Loucy (cell line): ENCODE measurements at regions not wholly inside any gene's neighbourhood (a gene's known extent, or its start where the extent isn't known, plus 50 kb on each side); places are given as distances from the start of the nearest gene placed in this dataset.

ENCODE experiments used
- H2AFZ ChIP-seq: fragments of 200-600 bp; sonication (generic); 2 replicates; pipeline ENCODE4 v1.6.0; 2016; ENCODE audit warnings: antibody characterized with exemption, mild to moderate bottlenecking, low read length, moderate library complexity
- H3F3A ChIP-seq: fragments of 200-600 bp; 2 replicates; pipeline ENCODE4 v1.6.0; 2016; ENCODE audit warnings: antibody characterized with exemption, low read depth, mild to moderate bottlenecking
- H3K27me3 ChIP-seq: fragments of 200-600 bp; sonication (generic); 2 replicates; pipeline ENCODE4 v1.6.1; 2014; ENCODE audit warnings: low read length, mild to moderate bottlenecking; ENCODE audit not compliant: insufficient read depth, poor library complexity, severe bottlenecking
- H3K36me3 ChIP-seq: fragments of 200-600 bp; sonication (generic); 2 replicates; pipeline ENCODE4 v1.6.1; 2016; ENCODE audit warnings: low read length; ENCODE audit not compliant: insufficient read depth
- H3K4me1 ChIP-seq: fragments of 200-600 bp; sonication (generic); 2 replicates; pipeline ENCODE4 v1.5.1; 2014; ENCODE audit warnings: low read length, mild to moderate bottlenecking; ENCODE audit not compliant: insufficient read depth, poor library complexity, severe bottlenecking
- H3K4me2 ChIP-seq: fragments of 200-600 bp; sonication (generic); 2 replicates; pipeline ENCODE4 v1.6.0; 2014; ENCODE audit warnings: antibody characterized with exemption, low read length, low read depth, mild to moderate bottlenecking; ENCODE audit not compliant: poor library complexity, severe bottlenecking
- H3K4me3 ChIP-seq: fragments of 200-600 bp; sonication (generic); 2 replicates; pipeline ENCODE4 v1.5.1; 2014; ENCODE audit warnings: low read length, mild to moderate bottlenecking, mixed read lengths; ENCODE audit not compliant: poor library complexity, severe bottlenecking
- H3K79me2 ChIP-seq: fragments of 200-600 bp; sonication (generic); 2 replicates; pipeline ENCODE4 v1.6.1; 2014; ENCODE audit warnings: low read length; ENCODE audit not compliant: insufficient read depth
- H3K9ac ChIP-seq: fragments of 200-600 bp; sonication (generic); 2 replicates; pipeline ENCODE4 v1.6.0; 2014; ENCODE audit warnings: mild to moderate bottlenecking, low read depth, low read length, moderate library complexity; ENCODE audit not compliant: poor library complexity, severe bottlenecking
- H3K9me2 ChIP-seq: fragments of 200-600 bp; sonication (generic); replicated peaks from 2 replicates; pipeline ENCODE4 v1.6.1; 2016; ENCODE audit warnings: low read depth, low read length, mixed read lengths
- H3K9me3 ChIP-seq: fragments of 200-600 bp; sonication (generic); 2 replicates; pipeline ENCODE4 v1.6.1; 2014; ENCODE audit warnings: mild to moderate bottlenecking, antibody characterized with exemption, low read length, low read depth; ENCODE audit not compliant: insufficient read depth
- H4K20me1 ChIP-seq: fragments of 200-600 bp; sonication (generic); 2 replicates; pipeline ENCODE4 v1.6.0; 2014; ENCODE audit warnings: antibody characterized with exemption, low read length, mild to moderate bottlenecking; ENCODE audit not compliant: insufficient read depth, poor library complexity, severe bottlenecking
- CTCF ChIP-seq: fragments of 200-600 bp; sonication (generic); conservative IDR thresholded peaks from 2 replicates; pipeline ENCODE4 v1.5.1; 2014; ENCODE audit warnings: mild to moderate bottlenecking, antibody characterized with exemption, low read length
- EZH2phosphoT487 ChIP-seq: fragments of 200-600 bp; IDR thresholded peaks from 2 replicates; pipeline ENCODE4 v1.6.1; 2018; ENCODE audit warnings: antibody characterized with exemption, mild to moderate bottlenecking, moderate library complexity, borderline replicate concordance

GRCh38 chr10:10845185-10845584 lies 172.5 kb upstream of the CELF2 start:
- Histone ChIP-seq H3K4me2 (no peak overlapping the region), H3K27me3 (no peaks in the 10 kb centered on the region), H3K4me1 (no peaks in the 10 kb centered on the region), H4K20me1 (no peaks in the 10 kb centered on the region), H3K36me3 (no peaks in the 10 kb centered on the region), H2AFZ (no peak overlapping the region), H3F3A (no peaks in the 10 kb centered on the region), H3K9me2 (no peaks in the 10 kb centered on the region), H3K9ac (no peak overlapping the region), H3K79me2 (no peaks in the 10 kb centered on the region), H3K4me3 (no peak overlapping the region), H3K9me3 (no peaks in the 10 kb centered on the region; the same call in 1 of the 2 replicates)
- no peak for TF ChIP-seq CTCF
- no peak for TF ChIP-seq EZH2phosphoT487

DNA sequence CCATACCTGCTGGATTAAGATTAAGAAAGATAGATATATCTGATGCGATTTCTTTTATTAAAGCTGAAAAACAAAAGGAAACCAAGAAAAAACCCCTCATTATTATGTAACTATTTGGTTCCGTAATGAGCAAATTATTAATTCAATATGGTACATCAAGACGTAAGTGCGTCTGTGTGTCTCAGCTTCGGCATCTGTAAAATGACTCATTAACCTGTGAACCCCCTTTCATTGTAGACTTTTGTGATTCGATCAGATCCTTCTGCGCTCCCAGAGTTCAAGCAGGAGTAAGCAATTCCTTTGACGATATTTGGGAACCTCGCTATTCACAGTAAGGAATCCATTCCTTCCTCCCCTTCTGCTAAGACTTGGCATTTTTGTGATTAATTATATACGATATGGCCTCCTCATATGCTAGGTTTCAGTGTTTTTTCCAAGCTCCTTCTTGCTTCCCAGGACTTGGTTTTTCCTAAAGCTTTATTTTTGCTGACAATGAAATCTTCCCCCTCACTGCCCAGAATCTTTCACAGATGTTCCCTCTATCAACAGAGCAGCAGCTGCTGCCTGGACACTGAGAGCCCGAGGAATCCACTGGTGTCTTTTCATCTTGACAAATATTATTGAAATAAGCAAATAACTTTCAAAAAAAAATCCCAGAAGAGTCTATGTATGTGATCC lies 171.7 kb upstream of the CELF2 start:
- Histone ChIP-seq H3K4me3 (no peak overlapping the region), H3K9me3 (no peaks in the 10 kb centered on the region; the same call in 1 of the 2 replicates), H2AFZ (no peak overlapping the region), H3K4me1 (no peaks in the 10 kb centered on the region), H3K9ac (no peak overlapping the region), H3K36me3 (no peaks in the 10 kb centered on the region), H3K27me3 (no peaks in the 10 kb centered on the region), H3K4me2 (no peak overlapping the region), H3K79me2 (no peaks in the 10 kb centered on the region), H3F3A (no peaks in the 10 kb centered on the region), H4K20me1 (no peaks in the 10 kb centered on the region), H3K9me2 (no peaks in the 10 kb centered on the region)
- TF ChIP-seq CTCF, result no peak

DNA sequence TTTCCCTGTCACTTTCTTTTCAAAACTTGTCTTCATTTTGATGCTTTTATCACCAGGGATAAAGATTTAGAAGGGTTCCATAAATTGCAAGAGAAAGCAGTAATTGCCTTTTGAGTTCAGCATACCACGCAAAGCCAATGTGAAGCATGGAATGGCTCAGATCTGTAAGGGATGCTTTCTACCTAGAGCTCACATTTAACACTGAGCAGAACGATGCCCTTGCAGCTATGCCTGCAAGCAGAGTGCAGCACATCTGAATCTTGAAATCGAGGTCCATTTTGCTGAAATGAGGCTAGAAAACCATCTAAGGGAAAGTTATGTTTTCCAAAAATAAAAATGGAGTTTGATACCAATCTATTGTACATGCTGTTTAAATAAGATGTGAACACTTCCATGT lies 171.2 kb upstream of the CELF2 start:
- no peak overlapping the region for H2AFZ ChIP-seq
- no peaks in the 10 kb centered on the region for H3K79me2 ChIP-seq
- no peaks in the 10 kb centered on the region for H3K4me1 ChIP-seq
- no peaks in the 10 kb centered on the region for H4K20me1 ChIP-seq
- H3K4me3 ChIP-seq, result no peak overlapping the region
- no peaks in the 10 kb centered on the region for H3K9me2 ChIP-seq
- no peaks in the 10 kb centered on the region for H3K27me3 ChIP-seq
- TF ChIP-seq CTCF (no peak), EZH2phosphoT487 (no peak)
- H3K36me3 ChIP-seq, result no peaks in the 10 kb centered on the region
- no peak overlapping the region for H3K9ac ChIP-seq
- no peaks in the 10 kb centered on the region; the same call in 1 of the 2 replicates for H3K9me3 ChIP-seq
- H3F3A ChIP-seq, result no peaks in the 10 kb centered on the region
- no peak overlapping the region for H3K4me2 ChIP-seq
